AG08396 (cell line): ENCODE measurements at regions not wholly inside any gene's neighbourhood (a gene's known extent, or its start where the extent isn't known, plus 50 kb on each side); places are given as distances from the start of the nearest gene placed in this dataset.
A peak's percentile ranks its signal among the peaks of the same experiment; 100 is the strongest.
"Not testable (repeated sequence)": the region's sequence is repeated elsewhere in the genome, so short reads cannot be mapped to it uniquely, and the experiment has no call there.

Experiments
- DNase-seq: peaks from one replicate; pipeline ENCODE4 v3.0.0; 2012; ENCODE audit warnings: low spot score, mixed read lengths

- DNase-seq = no peak
Observed at GRCh38 chr1:9441451-9442133, 97.7 kb upstream of the SLC25A33 start.

GRCh38 chr1:9442278-9442846 lies 96.9 kb upstream of the SLC25A33 start:
- no peak for DNase-seq

- DNase-seq = no peak
Observed at GRCh38 chr1:9442986-9443385, 96.3 kb upstream of the SLC25A33 start.

GRCh38 chr1:9443913-9444445 lies 95.3 kb upstream of the SLC25A33 start:
- no peak for DNase-seq

GRCh38 chr1:9444532-9444931 lies 94.7 kb upstream of the SLC25A33 start:
- DNase-seq = no peak

- DNase-seq = not testable (repeated sequence)
Observed at GRCh38 chr1:9445081-9445480, 94.2 kb upstream of the SLC25A33 start.

GRCh38 chr1:9447215-9447960 lies 91.9 kb upstream of the SLC25A33 start:
- DNase-seq = no peak

- DNase-seq = no peak
Observed at GRCh38 chr1:9448132-9449109, 90.8 kb upstream of the SLC25A33 start.

- no peak for DNase-seq
Observed at GRCh38 chr1:9449110-9449627, 90.1 kb upstream of the SLC25A33 start.

- no peak for DNase-seq
Observed at GRCh38 chr1:9449976-9450696, 89.1 kb upstream of the SLC25A33 start.

GRCh38 chr1:9451081-9451480 lies 88.2 kb upstream of the SLC25A33 start:
- DNase-seq = no peak

GRCh38 chr1:9452516-9453140 lies 86.6 kb upstream of the SLC25A33 start:
- DNase-seq = no peak

GRCh38 chr1:9453375-9453774 lies 85.9 kb upstream of the SLC25A33 start:
- no peak for DNase-seq

- no peak for DNase-seq
Observed at GRCh38 chr1:9453779-9454418, 85.4 kb upstream of the SLC25A33 start.

GRCh38 chr1:9454494-9455066 lies 84.7 kb upstream of the SLC25A33 start:
- DNase-seq = no peak

- DNase-seq = peak; percentile 73
Observed at GRCh38 chr1:9455487-9456234, 83.6 kb upstream of the SLC25A33 start.

- DNase-seq = no peak
Observed at GRCh38 chr1:9456833-9457232, 82.4 kb upstream of the SLC25A33 start.

GRCh38 chr1:9459816-9460407 lies 79.4 kb upstream of the SLC25A33 start:
- no peak for DNase-seq
